GM18519 (cell line): ENCODE measurements at regions not wholly inside any gene's neighbourhood (a gene's known extent, or its start where the extent isn't known, plus 50 kb on each side); places are given as distances from the start of the nearest gene placed in this dataset.

Experiments used
- ATAC-seq: cut with Tn5 transposase; IDR thresholded peaks from one replicate; pipeline ENCODE4 v1.9.1; 2021; ENCODE audit warnings: mild to moderate bottlenecking, moderate library complexity; ENCODE audit not compliant: unreplicated experiment, low FRiP score

DNA sequence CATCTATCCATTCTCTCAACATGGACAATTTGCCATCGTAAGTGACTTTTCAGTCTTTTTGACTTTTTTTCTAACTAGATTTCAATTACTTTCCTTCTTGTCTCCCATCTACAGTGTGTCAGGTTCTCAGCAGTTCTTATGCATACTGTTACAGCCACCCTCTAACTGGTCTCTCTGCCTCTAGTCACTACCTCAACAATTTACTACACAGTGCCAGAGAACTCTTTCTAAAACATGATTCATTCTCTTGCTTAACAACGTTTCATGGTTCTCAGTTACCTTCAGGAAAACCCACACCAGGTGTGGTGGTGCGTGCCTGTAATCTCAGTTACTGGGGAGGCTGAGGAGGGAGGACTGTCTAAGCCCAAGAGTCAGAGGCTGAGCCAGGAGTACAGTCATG, 95.4 kb downstream of the DIPK2A start:
- no peak for ATAC-seq

GRCh38 chr3:144073698-144074097, 102.1 kb downstream of the DIPK2A start:
- no peak for ATAC-seq

DNA sequence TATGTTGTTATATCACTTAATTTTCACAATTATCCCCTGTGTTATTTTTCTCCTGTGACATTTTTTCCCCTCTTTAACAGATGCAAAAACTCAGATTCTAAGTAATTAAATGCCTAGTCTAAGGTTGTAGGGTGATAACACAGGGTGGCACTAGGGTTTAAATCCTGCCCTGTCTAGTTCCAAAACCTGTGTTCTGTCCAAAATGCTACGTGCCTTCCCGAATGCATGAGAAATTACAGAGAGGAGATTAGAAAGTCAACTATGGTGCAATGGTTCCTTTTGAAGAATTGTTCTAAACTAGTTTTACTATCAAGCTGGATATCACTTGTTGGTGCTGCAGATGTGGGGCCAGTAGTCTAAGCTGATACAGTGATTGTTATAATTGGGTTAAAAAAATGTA, 108.0 kb downstream of the DIPK2A start:
- no peak for ATAC-seq

DNA sequence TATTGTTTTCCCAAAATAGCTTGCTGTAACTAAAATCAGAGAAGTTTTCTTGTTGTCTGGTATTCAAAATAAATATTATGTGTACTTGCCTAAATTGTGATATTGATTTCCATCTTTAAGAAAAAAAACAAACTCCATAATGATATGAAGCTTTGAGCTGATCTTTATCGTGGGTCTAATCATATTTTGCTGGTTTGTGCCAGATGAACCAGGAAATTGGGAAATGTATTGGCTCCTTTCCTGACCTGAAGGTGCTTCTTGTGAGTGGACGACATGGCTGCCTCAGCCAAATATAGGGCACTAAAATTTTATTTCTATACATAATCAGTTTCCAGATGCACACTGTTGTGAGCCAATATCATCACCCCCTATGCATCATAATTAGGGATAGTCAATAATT, 113.3 kb downstream of the DIPK2A start:
- ATAC-seq = no peak

DNA sequence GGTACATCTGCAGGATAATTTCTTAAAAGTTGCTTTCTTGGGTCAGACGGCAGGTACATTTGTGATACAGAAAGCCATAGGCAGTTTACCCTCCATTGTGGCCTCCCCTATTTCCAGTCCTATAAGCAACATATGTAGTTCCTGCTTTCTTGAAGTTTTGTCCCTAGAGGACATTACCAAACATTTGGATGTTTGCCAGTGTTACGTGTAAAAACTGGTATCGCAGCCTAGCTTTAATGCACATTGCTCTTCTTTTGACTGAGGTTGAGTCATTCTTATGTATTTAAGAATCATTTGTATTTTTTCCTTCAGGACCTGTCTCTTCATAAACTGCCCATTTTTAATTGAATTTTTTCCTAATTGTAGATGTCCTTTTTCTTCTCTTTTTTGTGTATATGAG, 114.3 kb downstream of the DIPK2A start:
- no peak for ATAC-seq

DNA sequence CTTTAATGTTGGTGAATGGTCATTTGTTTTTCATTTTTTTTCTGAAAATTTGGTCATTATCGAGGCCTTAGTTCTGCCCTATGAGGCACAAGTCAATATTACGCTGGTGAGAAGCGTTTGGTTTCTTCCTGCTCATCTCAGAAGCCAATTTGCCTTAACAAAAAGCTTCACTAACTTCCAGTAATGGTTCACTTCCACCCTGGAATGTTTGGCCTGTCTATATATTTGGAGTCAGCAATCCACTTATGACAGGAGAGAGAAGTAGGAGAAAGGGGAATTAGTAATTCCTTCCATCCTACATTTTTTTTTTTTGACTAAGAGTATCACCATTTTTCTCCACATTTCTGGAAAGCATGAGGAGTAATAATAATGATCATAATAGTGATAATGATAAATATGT, 124.4 kb downstream of the DIPK2A start:
- ATAC-seq = no peak

GRCh38 chr3:144097163-144097562, 125.5 kb downstream of the DIPK2A start:
- no peak for ATAC-seq

- ATAC-seq = no peak
These were observed 127.1 kb downstream of the DIPK2A start for GRCh38 chr3:144098691-144099090.

DNA sequence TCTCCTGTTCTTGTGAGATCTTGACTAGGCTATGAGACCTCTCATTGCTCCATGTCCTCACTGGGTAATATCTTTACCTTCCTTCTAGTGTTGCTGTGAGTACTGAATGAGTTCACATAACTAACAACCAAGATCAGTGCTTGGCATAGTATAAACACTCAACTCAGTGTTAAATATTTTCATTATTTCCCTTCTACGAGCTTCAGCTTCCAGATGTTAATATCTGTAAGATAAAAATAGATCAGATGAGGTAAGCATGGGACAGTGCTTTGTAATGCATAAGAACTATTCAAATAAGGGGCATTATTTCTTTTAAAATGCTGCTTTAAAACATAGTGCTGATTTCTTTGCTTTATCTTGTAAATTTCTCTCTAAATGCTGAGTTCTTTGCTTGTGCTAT, 130.8 kb downstream of the DIPK2A start:
- no peak for ATAC-seq

GRCh38 chr3:144104186-144104585, 132.6 kb downstream of the DIPK2A start:
- ATAC-seq = no peak

GRCh38 chr3:144104679-144105078, 133.1 kb downstream of the DIPK2A start:
- no peak for ATAC-seq

DNA sequence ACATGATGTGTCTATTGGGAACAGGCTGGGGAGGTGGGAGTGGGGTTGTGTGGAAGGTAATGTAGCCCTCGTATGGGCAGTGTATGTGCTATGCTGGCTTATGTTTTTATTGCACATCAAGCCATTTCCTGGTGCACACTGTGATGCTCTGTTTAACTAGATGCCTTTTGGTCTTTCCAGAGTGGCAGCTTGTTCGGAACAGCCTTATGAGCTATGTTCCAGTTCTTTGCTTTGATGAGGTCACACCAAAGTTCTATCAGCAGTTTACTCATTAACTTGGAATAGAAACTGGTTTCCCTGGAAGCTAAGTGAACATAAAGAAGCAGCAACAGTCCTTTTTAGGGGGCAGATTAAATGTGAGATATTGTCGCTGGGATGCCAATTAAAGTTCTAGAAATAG, 133.9 kb downstream of the DIPK2A start:
- ATAC-seq = no peak

GRCh38 chr3:144106970-144107369, 135.3 kb downstream of the DIPK2A start:
- no peak for ATAC-seq

DNA sequence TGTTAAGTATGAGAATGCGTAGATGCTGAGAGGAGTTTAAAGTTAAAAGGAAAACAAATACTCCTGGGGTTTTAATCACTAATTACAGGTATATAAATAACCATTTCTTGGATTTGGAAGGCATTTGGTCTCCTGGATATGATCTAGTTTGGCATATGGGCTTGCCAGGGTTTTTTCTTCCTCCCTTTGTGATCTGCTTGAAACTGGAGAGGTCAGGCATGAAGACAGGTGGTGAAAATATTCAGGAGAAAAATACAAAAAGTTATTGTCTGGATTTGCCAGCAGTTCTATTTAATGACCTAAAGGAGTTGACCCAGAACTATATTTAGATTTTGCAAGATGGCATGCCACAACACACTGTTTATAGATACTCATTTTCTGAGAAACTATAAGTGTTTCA, 136.3 kb downstream of the DIPK2A start:
- no peak for ATAC-seq

DNA sequence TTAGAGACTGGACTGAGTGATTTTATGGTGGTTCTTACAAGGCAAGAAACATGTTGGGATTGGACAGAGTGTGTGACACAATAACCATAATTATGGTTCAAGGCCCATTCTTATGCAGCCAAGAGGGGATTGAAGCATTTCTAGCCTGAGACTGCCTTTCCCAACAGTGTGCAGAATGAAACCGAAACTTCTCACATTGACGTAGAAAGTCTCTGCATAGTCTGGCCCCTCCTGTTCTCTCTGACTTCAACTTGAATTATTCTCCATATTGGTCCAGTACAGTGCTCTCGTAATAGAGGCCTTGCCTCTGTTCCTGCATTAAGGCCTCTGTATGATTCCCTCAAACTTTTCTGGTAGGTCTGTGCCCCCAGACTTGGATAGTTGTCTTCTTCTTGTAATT, 138.3 kb downstream of the DIPK2A start:
- ATAC-seq = peak; percentile 89

DNA sequence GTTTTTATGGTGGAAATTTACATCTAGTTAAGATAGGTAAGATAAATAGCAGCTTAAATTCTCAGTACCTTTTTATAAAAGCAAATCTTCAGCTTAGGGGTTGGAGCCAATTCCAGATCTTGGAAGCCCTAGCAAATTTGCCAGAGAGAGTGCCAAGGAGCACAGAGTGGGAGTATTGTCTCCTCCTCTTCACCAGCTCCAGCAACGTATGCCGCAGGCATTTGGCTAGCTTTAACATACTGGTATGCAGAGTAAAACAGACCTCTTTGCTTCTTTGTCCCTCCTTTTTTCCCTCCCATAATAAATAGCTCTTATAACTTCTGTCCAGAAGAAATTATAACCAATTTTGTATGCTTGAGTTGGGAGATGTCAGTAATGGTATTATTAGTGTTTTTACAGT, 140.4 kb downstream of the DIPK2A start:
- no peak for ATAC-seq

DNA sequence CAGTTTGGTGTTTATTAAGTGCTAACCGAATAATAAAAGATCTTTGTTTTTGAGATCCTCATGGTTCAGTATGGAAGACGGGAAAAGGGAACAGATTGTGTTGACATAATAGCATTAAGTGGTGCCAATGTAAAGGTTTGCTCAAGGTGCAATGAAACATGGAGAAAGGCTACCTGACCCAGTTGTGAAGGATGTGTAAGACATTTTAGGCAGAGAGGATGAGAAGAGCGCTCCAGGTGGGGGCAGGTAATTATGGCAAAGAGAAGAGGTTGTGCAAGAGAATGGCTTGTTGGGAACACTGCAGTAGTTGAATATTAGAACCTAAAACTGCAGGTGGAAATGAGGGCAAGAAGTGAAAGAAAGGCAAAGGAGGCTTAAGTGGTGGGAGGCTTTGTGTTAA, 140.8 kb downstream of the DIPK2A start:
- no peak for ATAC-seq

DNA sequence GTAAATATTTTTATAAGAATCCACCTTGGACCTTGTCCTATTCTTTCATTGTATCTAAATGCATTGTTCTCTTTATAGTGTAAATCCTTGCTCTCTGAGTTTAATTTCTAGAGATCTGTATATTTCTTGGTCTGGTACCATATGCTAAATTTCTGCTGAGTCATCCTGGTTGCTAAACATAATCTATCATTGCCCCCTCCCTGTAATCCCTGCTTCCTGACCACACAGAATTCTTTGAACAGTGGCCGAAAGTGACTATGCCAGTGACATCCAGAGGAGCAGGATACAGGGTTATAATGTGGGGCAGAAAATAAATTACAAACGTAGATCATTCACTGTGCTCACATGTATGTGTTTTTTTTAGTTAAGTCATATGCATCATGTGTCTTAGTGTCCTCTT, 143.1 kb downstream of the DIPK2A start:
- ATAC-seq = no peak

GRCh38 chr3:144119633-144120032, 148.0 kb downstream of the DIPK2A start:
- ATAC-seq = no peak

DNA sequence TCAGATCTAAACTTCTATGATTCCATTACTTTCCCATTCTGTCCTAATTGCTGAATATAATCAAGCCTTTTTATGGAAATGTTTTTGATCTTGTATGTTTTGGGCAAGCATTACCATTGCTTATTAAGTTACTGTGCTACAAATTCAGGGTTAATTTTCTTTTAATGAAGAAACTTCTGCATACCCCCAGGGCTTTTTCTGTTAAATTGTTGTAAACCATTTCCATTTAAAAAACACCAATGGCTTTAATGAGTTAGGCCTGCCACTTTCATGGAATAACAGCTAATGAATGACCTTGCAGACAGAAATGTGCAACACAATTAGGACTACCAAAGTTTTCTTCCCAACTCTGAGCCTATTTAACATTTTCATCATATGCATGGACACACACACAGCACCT, 150.0 kb downstream of the DIPK2A start:
- ATAC-seq = no peak

DNA sequence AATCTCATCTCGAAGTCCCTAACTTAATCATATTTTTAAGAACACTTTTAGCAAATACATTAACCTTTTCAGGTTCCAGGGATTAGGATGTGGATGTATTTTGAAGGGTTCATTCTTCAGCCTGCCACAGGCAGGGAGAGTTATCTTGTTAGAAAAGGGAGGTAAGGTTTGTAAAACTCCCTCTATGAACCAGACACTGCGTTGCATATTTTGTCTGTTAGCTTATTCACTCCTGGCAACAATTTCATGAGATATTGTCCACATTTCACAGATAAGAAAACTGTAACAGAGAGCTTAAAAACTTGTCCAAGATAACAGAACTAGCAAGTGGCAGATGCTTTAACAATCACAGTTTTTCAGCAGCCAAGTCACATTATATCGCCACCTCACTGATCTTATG, 155.4 kb downstream of the DIPK2A start:
- ATAC-seq = no peak

DNA sequence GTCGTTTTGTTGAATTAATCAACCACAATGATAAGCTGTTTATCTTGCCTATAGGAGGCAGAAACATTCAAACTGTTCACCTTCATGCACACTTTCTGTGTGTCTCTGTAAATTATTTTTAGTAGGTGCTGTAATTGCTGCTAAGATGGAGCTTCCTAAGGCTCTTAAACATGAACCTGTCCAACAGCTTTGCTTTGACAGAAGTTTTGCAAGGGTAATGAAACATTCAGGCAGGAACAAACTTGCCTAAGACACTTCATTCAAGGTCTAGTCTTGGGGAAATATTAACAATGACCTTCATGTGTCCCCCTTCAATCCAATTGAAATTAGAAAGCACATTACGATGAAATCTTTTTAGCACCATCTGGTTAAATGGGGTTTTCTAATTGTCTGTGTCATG, 156.1 kb downstream of the DIPK2A start:
- ATAC-seq = peak; percentile 15

DNA sequence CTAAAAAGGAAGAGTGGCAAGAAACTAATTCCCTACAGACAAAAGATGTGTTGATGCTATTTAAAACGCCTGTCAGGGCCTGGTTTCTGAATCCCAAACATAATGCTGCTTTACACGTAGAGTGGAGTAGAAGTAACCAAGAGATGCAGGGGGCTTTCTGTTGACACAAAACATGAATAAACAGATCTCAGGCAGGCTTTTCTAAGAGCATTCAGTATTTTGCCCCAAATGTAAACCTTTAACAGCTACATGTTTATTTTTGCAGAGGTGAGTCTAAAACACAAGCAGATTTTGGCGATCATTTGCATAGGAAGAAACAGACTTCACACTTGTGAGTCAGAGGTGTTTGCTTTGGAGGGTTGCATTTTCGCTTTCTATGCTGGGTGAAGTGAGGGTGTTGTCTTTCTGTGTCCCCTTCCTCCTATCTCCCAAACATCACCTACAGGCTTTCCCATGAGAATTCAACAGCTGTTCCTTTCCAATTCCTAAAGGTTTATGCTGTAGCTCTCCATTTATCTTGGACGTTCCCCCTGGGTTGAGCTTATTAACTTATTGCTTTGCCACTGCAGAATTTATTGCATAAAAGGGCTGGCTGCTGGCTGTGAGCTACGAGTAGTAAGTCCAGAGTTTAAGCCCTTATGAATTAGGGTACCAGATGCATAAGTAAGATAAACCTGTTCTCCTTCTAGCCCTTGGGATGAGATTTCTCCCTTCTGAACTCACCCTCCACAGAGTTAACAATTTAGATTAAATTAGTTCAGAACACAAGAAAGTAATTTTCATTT, 156.7 kb downstream of the DIPK2A start:
- ATAC-seq = peak; percentile 97
